ENCODE measurements at regions not wholly inside any gene's neighbourhood (a gene's known extent, or its start where the extent isn't known, plus 50 kb on each side); places are given as distances from the start of the nearest gene placed in this dataset.

DNA sequence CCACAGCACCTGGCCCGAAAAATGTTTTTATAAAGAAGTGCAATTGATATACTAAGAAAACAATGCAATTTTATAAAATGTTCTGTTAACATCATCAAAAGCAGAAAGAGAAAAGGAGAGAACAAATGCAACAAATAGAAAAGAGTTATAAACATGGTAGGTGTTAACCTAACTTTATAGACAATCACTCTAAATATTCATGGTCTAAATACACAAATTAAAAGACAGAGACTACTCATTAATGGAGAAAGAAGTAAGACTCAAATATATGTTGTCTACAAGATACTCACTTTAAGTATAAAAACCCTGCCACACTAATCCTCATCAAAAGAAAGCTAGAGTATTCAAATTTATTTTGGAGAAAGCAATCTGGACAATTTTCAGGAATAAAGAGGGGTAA lies 425.3 kb upstream of the ANKRD30A start:
- H3K4me1 ChIP-seq (ENCODE audit: insufficient read depth, low read length, poor library complexity, severe bottlenecking) = peaks cover 4% of the 10 kb centered on the region
- POLR2A ChIA-PET (ENCODE audit: low non-redundant PET) = no interaction called here
- TF ChIP-seq EZH2 (IDR thresholded peaks at IDR 0.05; ENCODE audit: borderline replicate concordance, low read depth, low read length, poor library complexity, severe bottlenecking) = no peak
- TF ChIP-seq, protein P1, sequence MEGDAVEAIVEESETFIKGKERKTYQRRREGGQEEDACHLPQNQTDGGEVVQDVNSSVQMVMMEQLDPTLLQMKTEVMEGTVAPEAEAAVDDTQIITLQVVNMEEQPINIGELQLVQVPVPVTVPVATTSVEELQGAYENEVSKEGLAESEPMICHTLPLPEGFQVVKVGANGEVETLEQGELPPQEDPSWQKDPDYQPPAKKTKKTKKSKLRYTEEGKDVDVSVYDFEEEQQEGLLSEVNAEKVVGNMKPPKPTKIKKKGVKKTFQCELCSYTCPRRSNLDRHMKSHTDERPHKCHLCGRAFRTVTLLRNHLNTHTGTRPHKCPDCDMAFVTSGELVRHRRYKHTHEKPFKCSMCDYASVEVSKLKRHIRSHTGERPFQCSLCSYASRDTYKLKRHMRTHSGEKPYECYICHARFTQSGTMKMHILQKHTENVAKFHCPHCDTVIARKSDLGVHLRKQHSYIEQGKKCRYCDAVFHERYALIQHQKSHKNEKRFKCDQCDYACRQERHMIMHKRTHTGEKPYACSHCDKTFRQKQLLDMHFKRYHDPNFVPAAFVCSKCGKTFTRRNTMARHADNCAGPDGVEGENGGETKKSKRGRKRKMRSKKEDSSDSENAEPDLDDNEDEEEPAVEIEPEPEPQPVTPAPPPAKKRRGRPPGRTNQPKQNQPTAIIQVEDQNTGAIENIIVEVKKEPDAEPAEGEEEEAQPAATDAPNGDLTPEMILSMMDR (conservative IDR thresholded peaks at IDR 0.05; ENCODE audit: low read depth, low read length) = no peak
- H3K27ac ChIP-seq (ENCODE audit: low read depth, low read length, poor library complexity, severe bottlenecking) = no peak overlapping the region
- no peak for DNase-seq (ENCODE audit: low spot score)
- H3K9me3 ChIP-seq (ENCODE audit: low read depth, low read length, poor library complexity, severe bottlenecking) = no peaks in the 10 kb centered on the region
- no peaks in the 10 kb centered on the region for H3K27me3 ChIP-seq (replicated peaks; ENCODE audit: insufficient read depth, low read depth, low read length, poor library complexity)
- H3K4me3 ChIP-seq (ENCODE audit: low read depth, low read length, poor library complexity, severe bottlenecking) = no peak overlapping the region
- no peaks in the 10 kb centered on the region for H3K36me3 ChIP-seq (ENCODE audit: insufficient read depth, low read length, poor library complexity, severe bottlenecking)
- CTCF ChIA-PET = no interaction called here
- BruUV-seq (replicated peaks) = no TSS peak
- intact Hi-C loops (cut with micrococcal nuclease; ENCODE audit: unreplicated experiment) = no loop called here

DNA sequence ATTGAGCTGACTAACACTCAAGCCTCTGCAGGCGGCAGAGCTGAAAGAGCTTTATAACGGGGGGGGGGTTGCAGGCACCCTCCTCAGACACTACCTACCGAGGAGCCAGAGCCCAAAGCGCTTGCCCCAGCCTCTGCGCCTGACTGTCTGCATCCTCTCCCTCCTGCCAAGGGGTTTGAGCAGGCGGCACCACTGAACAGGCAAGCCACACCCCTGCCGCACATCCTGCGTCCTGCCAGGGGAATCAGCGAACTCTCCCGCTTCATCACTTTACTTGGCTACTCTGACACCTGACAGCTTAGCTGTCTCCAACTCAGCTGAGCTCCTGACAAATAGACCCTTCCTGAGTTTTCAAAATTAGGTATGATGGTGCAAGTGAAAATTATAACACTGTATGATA lies 432.6 kb upstream of the ANKRD30A start:
- Histone ChIP-seq H3K27me3 (replicated peaks; ENCODE audit: insufficient read depth, low read depth, low read length, poor library complexity) (no peaks in the 10 kb centered on the region), H3K4me3 (ENCODE audit: low read depth, low read length, poor library complexity, severe bottlenecking) (no peak overlapping the region), H3K27ac (ENCODE audit: low read depth, low read length, poor library complexity, severe bottlenecking) (no peak overlapping the region), H3K36me3 (ENCODE audit: insufficient read depth, low read length, poor library complexity, severe bottlenecking) (no peaks in the 10 kb centered on the region), H3K4me1 (ENCODE audit: insufficient read depth, low read length, poor library complexity, severe bottlenecking) (no peaks in the 10 kb centered on the region), H3K9me3 (ENCODE audit: low read depth, low read length, poor library complexity, severe bottlenecking) (no peaks in the 10 kb centered on the region)
- no peak for DNase-seq (ENCODE audit: low spot score)
- TF ChIP-seq, protein P1 (conservative IDR thresholded peaks at IDR 0.05; ENCODE audit: low read depth, low read length) = no peak
- TF ChIP-seq EZH2 (IDR thresholded peaks at IDR 0.05; ENCODE audit: borderline replicate concordance, low read depth, low read length, poor library complexity, severe bottlenecking) = no peak
- POLR2A ChIA-PET (ENCODE audit: low non-redundant PET) = interaction anchor here (0.5 kb wide), 1 partner anchor 13 kb away, joined by 3 read pairs; no protein-coding TSS in a partner anchor
- no TSS peak for BruUV-seq (replicated peaks)
- CTCF ChIA-PET = no interaction called here
- intact Hi-C loops (cut with micrococcal nuclease; ENCODE audit: unreplicated experiment) = no loop called here

DNA sequence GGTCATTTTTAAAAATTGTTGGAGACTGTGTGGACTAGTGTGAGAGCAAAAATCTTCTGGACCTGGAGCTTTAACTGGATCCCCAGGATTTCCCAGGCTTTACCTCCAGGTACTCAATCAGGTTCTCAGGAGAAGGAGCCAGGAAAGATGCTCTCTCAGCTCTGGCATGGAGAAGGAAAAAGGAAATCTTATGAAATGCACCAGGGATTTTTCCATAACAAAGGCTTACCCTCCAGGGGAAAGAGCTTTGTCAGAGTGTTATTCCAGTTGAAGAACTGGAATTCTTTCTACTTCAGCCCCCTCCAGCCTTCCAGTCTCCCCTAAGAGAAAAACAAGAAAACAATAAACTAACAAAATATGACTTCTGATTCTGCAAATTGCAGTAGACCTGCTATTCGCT lies 436.7 kb upstream of the ANKRD30A start:
- ChIA-PET POLR2A (ENCODE audit: low non-redundant PET) (no interaction called here), CTCF (no interaction called here)
- no TSS peak for BruUV-seq (replicated peaks)
- Histone ChIP-seq H3K4me1 (ENCODE audit: insufficient read depth, low read length, poor library complexity, severe bottlenecking) (no peaks in the 10 kb centered on the region), H3K9me3 (ENCODE audit: low read depth, low read length, poor library complexity, severe bottlenecking) (no peaks in the 10 kb centered on the region), H3K27me3 (replicated peaks; ENCODE audit: insufficient read depth, low read depth, low read length, poor library complexity) (no peaks in the 10 kb centered on the region), H3K36me3 (ENCODE audit: insufficient read depth, low read length, poor library complexity, severe bottlenecking) (no peaks in the 10 kb centered on the region), H3K4me3 (ENCODE audit: low read depth, low read length, poor library complexity, severe bottlenecking) (no peak overlapping the region), H3K27ac (ENCODE audit: low read depth, low read length, poor library complexity, severe bottlenecking) (no peak overlapping the region)
- DNase-seq (ENCODE audit: low spot score) = no peak
- TF ChIP-seq, protein P1 (conservative IDR thresholded peaks at IDR 0.05; ENCODE audit: low read depth, low read length) = no peak
- TF ChIP-seq EZH2 (IDR thresholded peaks at IDR 0.05; ENCODE audit: borderline replicate concordance, low read depth, low read length, poor library complexity, severe bottlenecking) = no peak
- intact Hi-C loops (cut with micrococcal nuclease; ENCODE audit: unreplicated experiment) = no loop called here

Measured in A673 (cell line).